ENCODE measurements at regions not wholly inside any gene's neighbourhood (a gene's known extent, or its start where the extent isn't known, plus 50 kb on each side); places are given as distances from the start of the nearest gene placed in this dataset.

DNA sequence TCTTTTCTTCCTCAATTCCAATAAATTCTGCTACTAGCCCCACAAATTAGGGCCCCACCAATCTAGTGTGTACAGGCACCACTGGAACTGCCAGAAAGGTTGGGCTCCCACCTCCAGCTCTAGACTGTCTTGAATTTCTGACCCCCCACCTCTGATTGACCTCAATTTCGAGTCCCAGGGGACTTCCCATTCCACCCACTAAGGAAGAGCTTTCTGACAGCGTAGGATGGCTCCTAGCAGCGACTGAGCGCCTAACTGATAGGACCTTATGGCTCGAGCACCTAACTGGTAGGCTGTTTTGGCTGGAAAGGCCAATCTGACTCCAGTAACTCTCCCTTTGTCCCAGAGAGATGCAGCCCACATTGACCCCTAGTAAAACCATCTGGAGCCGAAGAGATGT lies 171.6 kb upstream of the ZNF184 start:
- intact Hi-C loops (cut with micrococcal nuclease) = no loop called here
- Histone ChIP-seq H3K18ac (ENCODE audit: low read depth, low read length) (no peak overlapping the region), H4K91ac (ENCODE audit: insufficient read depth, low read depth, low read length) (no peak overlapping the region), H2BK5ac (ENCODE audit: low read depth, low read length, poor library complexity, severe bottlenecking) (no peak overlapping the region), H3K4me1 (ENCODE audit: control insufficient read depth, insufficient read depth, low read length) (no peaks in the 10 kb centered on the region), H3K4ac (ENCODE audit: low read depth, low read length) (no peak overlapping the region), H2AK5ac (ENCODE audit: low read depth, low read length) (no peak overlapping the region), H3K36me3 (ENCODE audit: control insufficient read depth, insufficient read depth, low read length) (no peaks in the 10 kb centered on the region), H3K27me3 (ENCODE audit: control insufficient read depth, insufficient read depth, low read length) (no peaks in the 10 kb centered on the region), H3K79me1 (ENCODE audit: low read depth in 1 of 2, low read length in 2 of 2) (no peaks in the 10 kb centered on the region), H2BK20ac (ENCODE audit: low read depth, low read length) (no peak overlapping the region), H3K14ac (replicated peaks; ENCODE audit: low read depth, low read length) (no peak overlapping the region), H4K8ac (ENCODE audit: low read depth in 2 of 2, low read length in 2 of 2) (no peak overlapping the region), H2BK120ac (ENCODE audit: low read depth, low read length) (no peak overlapping the region), H3K9me1 (ENCODE audit: insufficient read depth, low read length) (no peaks in the 10 kb centered on the region), H3K9me3 (ENCODE audit: control insufficient read depth, insufficient read depth, low read length) (peaks cover 4% of the 10 kb centered on the region; the same call in 1 of the 2 replicates), H3K23ac (ENCODE audit: low read depth, low read length) (no peak overlapping the region), H3K4me2 (ENCODE audit: low read depth, low read length) (no peak overlapping the region), H2AFZ (replicated peaks; ENCODE audit: low read length, poor library complexity) (no peak overlapping the region), H2BK15ac (ENCODE audit: low read depth, low read length) (no peak overlapping the region), H4K5ac (ENCODE audit: low read depth, low read length) (no peak overlapping the region), H2AK9ac (replicated peaks; ENCODE audit: low read depth, low read length, poor library complexity) (no peak overlapping the region), H3K9ac (ENCODE audit: low read depth, low read length) (no peak overlapping the region), H4K20me1 (ENCODE audit: insufficient read depth, low read length) (no peaks in the 10 kb centered on the region), H3K27ac (ENCODE audit: insufficient read depth, low read length) (no peak overlapping the region), H3K4me3 (ENCODE audit: insufficient read depth, low read depth, low read length) (no peak overlapping the region), H3K56ac (ENCODE audit: extremely low read depth, insufficient read depth, low read length) (no peak overlapping the region)
- no TSS peak for BruUV-seq (replicated peaks)
- in situ Hi-C loops (cut with MboI; ENCODE audit: low sequenced_read_pairs) = no loop called here
- ChIA-PET CTCF (no interaction called here), POLR2A (ENCODE audit: unreplicated experiment) (no interaction called here)
- DNase-seq (no peak), ATAC-seq (ENCODE audit: low read depth) (no peak)
- dilution Hi-C loops (cut with HindIII; ENCODE audit: low sequenced_read_pairs, unreplicated experiment) = no loop called here
- TF ChIP-seq MXI1 (IDR thresholded peaks at IDR 0.05; ENCODE audit: borderline replicate concordance, low read depth, low read length) (no peak), BHLHE40 (IDR thresholded peaks at IDR 0.05; ENCODE audit: low read depth, low read length) (no peak), RAD21 (IDR thresholded peaks at IDR 0.05; ENCODE audit: low read length) (no peak), RFX5 (IDR thresholded peaks at IDR 0.05; ENCODE audit: low read depth, low read length) (no peak), CEBPB (IDR thresholded peaks at IDR 0.05; ENCODE audit: low read depth, low read length) (no peak), RCOR1 (IDR thresholded peaks at IDR 0.05; ENCODE audit: insufficient replicate concordance, low read length) (no peak), MAFK (IDR thresholded peaks at IDR 0.05; ENCODE audit: low read depth, low read length) (no peak), FOS (IDR thresholded peaks at IDR 0.05; ENCODE audit: low read depth, low read length) (no peak), MAZ (IDR thresholded peaks at IDR 0.05; ENCODE audit: borderline replicate concordance, low read depth, low read length) (no peak), POLR2A (IDR thresholded peaks at IDR 0.05; ENCODE audit: low read depth, low read length) (no peak), SMC3 (IDR thresholded peaks at IDR 0.05; ENCODE audit: low read depth, low read length) (no peak), CHD1 (IDR thresholded peaks at IDR 0.05; ENCODE audit: low read depth, low read length) (no peak), NFE2L2 (IDR thresholded peaks at IDR 0.05; ENCODE audit: low read depth, low read length) (no peak)
- TF ChIP-seq, protein P1, sequence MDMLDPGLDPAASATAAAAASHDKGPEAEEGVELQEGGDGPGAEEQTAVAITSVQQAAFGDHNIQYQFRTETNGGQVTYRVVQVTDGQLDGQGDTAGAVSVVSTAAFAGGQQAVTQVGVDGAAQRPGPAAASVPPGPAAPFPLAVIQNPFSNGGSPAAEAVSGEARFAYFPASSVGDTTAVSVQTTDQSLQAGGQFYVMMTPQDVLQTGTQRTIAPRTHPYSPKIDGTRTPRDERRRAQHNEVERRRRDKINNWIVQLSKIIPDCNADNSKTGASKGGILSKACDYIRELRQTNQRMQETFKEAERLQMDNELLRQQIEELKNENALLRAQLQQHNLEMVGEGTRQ (IDR thresholded peaks at IDR 0.05; ENCODE audit: low read depth, low read length) = no peak
- TF ChIP-seq, protein P2, sequence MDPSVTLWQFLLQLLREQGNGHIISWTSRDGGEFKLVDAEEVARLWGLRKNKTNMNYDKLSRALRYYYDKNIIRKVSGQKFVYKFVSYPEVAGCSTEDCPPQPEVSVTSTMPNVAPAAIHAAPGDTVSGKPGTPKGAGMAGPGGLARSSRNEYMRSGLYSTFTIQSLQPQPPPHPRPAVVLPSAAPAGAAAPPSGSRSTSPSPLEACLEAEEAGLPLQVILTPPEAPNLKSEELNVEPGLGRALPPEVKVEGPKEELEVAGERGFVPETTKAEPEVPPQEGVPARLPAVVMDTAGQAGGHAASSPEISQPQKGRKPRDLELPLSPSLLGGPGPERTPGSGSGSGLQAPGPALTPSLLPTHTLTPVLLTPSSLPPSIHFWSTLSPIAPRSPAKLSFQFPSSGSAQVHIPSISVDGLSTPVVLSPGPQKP (IDR thresholded peaks at IDR 0.05; ENCODE audit: borderline replicate concordance, low read depth, low read length) = no peak
- TF ChIP-seq, protein P3, sequence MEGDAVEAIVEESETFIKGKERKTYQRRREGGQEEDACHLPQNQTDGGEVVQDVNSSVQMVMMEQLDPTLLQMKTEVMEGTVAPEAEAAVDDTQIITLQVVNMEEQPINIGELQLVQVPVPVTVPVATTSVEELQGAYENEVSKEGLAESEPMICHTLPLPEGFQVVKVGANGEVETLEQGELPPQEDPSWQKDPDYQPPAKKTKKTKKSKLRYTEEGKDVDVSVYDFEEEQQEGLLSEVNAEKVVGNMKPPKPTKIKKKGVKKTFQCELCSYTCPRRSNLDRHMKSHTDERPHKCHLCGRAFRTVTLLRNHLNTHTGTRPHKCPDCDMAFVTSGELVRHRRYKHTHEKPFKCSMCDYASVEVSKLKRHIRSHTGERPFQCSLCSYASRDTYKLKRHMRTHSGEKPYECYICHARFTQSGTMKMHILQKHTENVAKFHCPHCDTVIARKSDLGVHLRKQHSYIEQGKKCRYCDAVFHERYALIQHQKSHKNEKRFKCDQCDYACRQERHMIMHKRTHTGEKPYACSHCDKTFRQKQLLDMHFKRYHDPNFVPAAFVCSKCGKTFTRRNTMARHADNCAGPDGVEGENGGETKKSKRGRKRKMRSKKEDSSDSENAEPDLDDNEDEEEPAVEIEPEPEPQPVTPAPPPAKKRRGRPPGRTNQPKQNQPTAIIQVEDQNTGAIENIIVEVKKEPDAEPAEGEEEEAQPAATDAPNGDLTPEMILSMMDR (conservative IDR thresholded peaks at IDR 0.05; ENCODE audit: low read depth, low read length) = no peak
- WGBS, 2 experiments (ENCODE audit: extremely low coverage in 2 of 2, insufficient read length in 1 of 2) = no CpG with 5 or more reads among the region's 6 CpGs

All from IMR-90 (cell line).